ENCODE measurements at regions not wholly inside any gene's neighbourhood (a gene's known extent, or its start where the extent isn't known, plus 50 kb on each side); places are given as distances from the start of the nearest gene placed in this dataset.

DNA sequence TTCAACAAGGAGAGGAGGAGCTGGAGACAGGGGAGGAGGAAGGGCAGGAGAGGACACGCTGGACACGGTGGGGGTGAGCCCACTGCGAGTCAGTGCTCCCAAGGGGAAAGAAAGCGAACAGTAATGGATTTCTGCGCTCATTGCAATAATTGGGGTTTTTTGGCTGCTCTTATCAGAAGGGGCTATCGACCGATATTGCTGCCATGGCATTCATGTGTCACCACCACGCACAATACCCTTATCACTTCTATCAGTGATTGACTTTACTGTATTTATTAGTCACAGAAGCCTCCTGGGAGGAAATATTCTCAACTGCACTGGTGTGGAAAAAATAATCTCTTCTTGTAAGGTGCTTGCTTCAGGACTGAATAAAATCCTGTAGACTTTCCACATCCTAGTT lies 55.8 kb downstream of the CEP43 start:
- Histone ChIP-seq H2AFZ (ENCODE audit: low read length) (no peak overlapping the region), H2BK5ac (ENCODE audit: insufficient read length, low read length) (no peak overlapping the region), H3K27ac (ENCODE audit: insufficient read length, low read depth, low read length) (no peak overlapping the region), H3K56ac (ENCODE audit: insufficient read length, low read depth, low read length) (no peak overlapping the region), H3K27me3 (ENCODE audit: insufficient read depth, low read length) (no peaks in the 10 kb centered on the region), H2BK120ac (ENCODE audit: low read depth, low read length, poor library complexity, severe bottlenecking) (no peak overlapping the region), H3K9ac (ENCODE audit: extremely low read depth, insufficient read length, low read length) (no peak overlapping the region), H3K9me3 (ENCODE audit: control insufficient read depth, low read depth, low read length) (no peaks in the 10 kb centered on the region), H3K4me1 (ENCODE audit: insufficient read depth, low read length) (no peaks in the 10 kb centered on the region), H2BK12ac (ENCODE audit: insufficient read length, low read depth, low read length) (no peak overlapping the region), H3K79me1 (ENCODE audit: insufficient read depth, low read depth, low read length, poor library complexity, severe bottlenecking) (no peaks in the 10 kb centered on the region), H2BK15ac (ENCODE audit: low read depth, low read length) (no peak overlapping the region), H3T11ph (ENCODE audit: low read length) (no peak overlapping the region), H2AK5ac (ENCODE audit: insufficient read length, low read length) (no peak overlapping the region), H3K23me2 (ENCODE audit: insufficient read length, low read depth, low read length, poor library complexity, severe bottlenecking) (no peaks in the 10 kb centered on the region), H3K18ac (ENCODE audit: insufficient read length, low read depth, low read length) (no peak overlapping the region), H3K4me2 (ENCODE audit: insufficient read depth, insufficient read length, low read length) (no peak overlapping the region), H4K8ac (replicated peaks; ENCODE audit: insufficient read length, low read depth, low read length) (no peak overlapping the region), H3K14ac (ENCODE audit: insufficient read depth, low read length) (no peak overlapping the region), H3K23ac (ENCODE audit: insufficient read length, low read depth, low read length) (no peak overlapping the region), H3K4ac (ENCODE audit: low read depth, low read length) (no peak overlapping the region), H4K5ac (ENCODE audit: insufficient read length, low read depth, low read length) (no peak overlapping the region), H2BK20ac (ENCODE audit: low read depth, low read length, poor library complexity, severe bottlenecking) (no peak overlapping the region), H4K20me1 (ENCODE audit: control insufficient read depth, insufficient read depth, insufficient read length) (no peaks in the 10 kb centered on the region), H4K91ac (ENCODE audit: insufficient read length, low read depth, low read length) (no peak overlapping the region), H3K79me2 (ENCODE audit: insufficient read depth, low read length) (no peaks in the 10 kb centered on the region)
- Mint-ChIP-seq H3K9me3 (peaks cover 0 to 7% of the 10 kb centered on the region in 2 experiments; a peak in 4 of 5 replicates), H3K27me3 (ENCODE audit: low read depth) (no peaks in the 10 kb centered on the region), H3K27ac (no peak overlapping the region), H3K4me3 (no peak overlapping the region), H3K36me3 (ENCODE audit: insufficient read depth in 1 of 3, low read depth in 3 of 3) (peaks cover 5 to 13% (median 5%) of the 10 kb centered on the region in 3 experiments; a peak in 4 of 7 replicates), H3K4me1 (peaks cover 7% of the 10 kb centered on the region in 2 experiments)
- no peak for DNase-seq
- no CpG with 5 or more reads among the region's 8 CpGs for WGBS (ENCODE audit: extremely low coverage, insufficient read length, low lambda C conversion rate)
- TF ChIP-seq CTCF (conservative IDR thresholded peaks at IDR 0.05), result no peak
